Sciatic nerve (tissue), 2 donors: ENCODE measurements at regions not wholly inside any gene's neighbourhood (a gene's known extent, or its start where the extent isn't known, plus 50 kb on each side); places are given as distances from the start of the nearest gene placed in this dataset.
"Not testable (repeated sequence)": the region's sequence is repeated elsewhere in the genome, so short reads cannot be mapped to it uniquely, and the experiment has no call there.

ENCODE experiments used
- ATAC-seq: fragments of 200-7000 bp; cut with Tn5 transposase; one replicate; pipeline ENCODE4 v1.9.1; 2020; ENCODE audit warnings: mild to moderate bottlenecking, moderate library complexity
- DNase-seq: peaks from one replicate; pipeline ENCODE4 v3.0.0-alpha.2; 2020; ENCODE audit warnings: low spot score
- intact Hi-C: fragments of 100-400 bp; cut with DNase I; formaldehyde crosslinking; loops from one replicate; pipeline ENCODE4 v1.14.2; 2022
- donor health status: DM: no; HTN: no; CAD: no.
- donor health status: DM: no; HTN: no; CAD: no.

GRCh38 chr21:14321042-14321441, 61.9 kb downstream of the HSPA13 start:
- DNase-seq = no peak
- no peak for ATAC-seq
- intact Hi-C loops = no loop called here

DNA sequence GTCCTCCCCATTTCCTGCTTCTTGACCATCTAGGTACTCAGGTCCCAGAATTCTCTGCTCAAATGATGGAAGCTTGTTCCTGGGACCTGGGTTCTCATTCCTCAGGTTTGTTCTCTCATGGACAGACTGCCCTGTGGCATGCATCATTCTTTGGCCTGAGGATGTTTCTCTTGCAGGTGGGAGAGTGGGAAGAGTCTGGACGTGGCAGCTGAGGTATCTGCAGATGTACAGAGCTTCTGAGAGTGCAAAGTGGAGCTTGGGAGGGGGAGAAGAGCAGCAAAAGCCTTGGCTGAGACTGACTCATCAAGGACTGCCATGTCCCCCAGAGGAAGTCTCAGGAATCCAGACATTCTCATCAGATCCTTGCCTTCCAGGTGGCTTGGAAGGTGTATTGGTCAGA, 63.1 kb downstream of the HSPA13 start:
- DNase-seq (no peak), ATAC-seq (no peak)
- intact Hi-C loops = no loop called here

DNA sequence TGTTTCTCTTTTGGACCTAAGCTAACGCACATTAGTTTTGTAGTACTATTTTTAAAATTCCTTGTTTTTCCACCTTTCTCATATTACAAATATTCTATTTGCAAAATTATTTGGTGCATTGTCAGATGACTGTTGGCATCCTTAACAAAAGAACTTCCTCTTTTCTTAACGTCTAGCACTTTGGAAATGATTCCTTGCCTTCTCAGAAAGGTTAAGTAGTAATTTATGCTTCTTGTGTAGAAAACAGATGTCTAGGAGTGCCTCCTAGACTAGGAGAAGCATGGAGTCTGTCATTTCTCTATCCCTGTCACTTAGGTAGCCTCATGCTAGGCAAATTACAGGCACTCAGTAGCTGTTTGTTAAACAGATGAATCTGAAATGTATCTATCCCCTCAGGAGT, 64.4 kb downstream of the HSPA13 start:
- ATAC-seq (no peak), DNase-seq (no peak)
- intact Hi-C loops = no loop called here

- intact Hi-C loops = no loop called here
- ATAC-seq = no peak
- no peak for DNase-seq
Measured at GRCh38 chr21:14317507-14317906, 65.4 kb downstream of the HSPA13 start.

- no peak for DNase-seq
- ATAC-seq = no peak
- intact Hi-C loops = no loop called here
Measured at GRCh38 chr21:14313300-14313699, 69.6 kb downstream of the HSPA13 start.

DNA sequence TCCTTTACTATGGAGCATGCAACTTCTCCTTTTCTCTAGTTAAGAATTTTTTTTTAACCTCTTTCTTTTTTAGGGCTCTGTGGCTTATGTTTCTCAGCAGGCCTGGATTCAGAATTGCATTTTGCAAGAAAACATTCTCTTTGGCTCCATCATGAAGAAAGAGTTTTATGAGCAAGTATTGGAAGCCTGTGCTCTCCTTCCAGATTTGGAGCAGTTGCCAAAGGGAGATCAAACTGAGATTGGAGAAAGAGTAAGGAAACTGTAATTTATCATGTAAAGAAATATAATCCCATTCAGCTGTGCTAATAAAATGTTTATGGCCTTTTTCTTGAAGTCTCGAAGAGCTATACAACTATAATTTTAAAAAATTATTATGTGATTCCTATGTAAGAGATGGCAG, 70.1 kb downstream of the HSPA13 start:
- DNase-seq (no peak), ATAC-seq (no peak)
- intact Hi-C loops = no loop called here

DNA sequence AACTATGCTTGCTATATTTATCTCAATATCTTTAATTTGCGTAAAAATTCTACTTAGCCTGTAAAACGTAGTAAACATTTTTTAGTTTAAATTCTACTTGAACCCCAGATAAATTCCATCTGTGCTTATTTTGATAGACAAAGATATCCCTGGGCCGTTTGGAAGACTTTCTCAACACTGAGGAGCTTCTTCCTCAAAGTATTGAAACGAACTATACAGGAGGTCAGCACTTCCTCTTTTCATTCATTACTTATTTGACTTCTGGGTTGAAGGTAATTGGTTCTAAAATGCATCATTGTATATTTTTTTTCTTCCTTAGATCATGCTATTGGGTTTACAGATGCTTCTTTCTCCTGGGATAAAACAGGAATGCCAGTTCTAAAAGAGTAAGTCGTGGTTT, 74.7 kb downstream of the HSPA13 start:
- ATAC-seq = no peak
- intact Hi-C loops = no loop called here
- DNase-seq = no peak

- intact Hi-C loops = no loop called here
- no peak for DNase-seq
- no peak for ATAC-seq
Measured at GRCh38 chr21:14306126-14306907, 76.6 kb downstream of the HSPA13 start.

GRCh38 chr21:14303731-14304488, 79.0 kb downstream of the HSPA13 start:
- intact Hi-C loops = no loop called here
- ATAC-seq (no peak), DNase-seq (no peak)

DNA sequence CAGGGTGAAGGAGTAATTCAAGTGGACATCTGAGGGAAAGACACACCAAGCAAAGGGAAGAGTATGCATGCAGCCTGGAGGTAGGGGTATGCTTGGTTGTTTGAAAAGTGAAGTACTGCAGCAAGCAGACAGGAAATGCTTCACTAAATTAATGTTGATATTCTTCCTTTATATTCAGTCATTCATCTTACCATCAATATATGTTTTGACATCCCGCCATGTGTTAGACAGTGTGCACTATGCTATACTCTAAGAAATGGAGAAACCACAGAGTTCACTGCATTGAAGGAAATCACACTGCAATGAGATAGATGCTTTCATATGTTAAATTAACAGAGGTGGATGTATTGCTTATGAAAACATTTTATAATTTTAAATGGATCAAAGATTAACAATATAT, 82.9 kb downstream of the HSPA13 start:
- DNase-seq = no peak
- intact Hi-C loops = no loop called here
- no peak for ATAC-seq

- no peak for ATAC-seq
- intact Hi-C loops = no loop called here
- no peak for DNase-seq
Measured at GRCh38 chr21:14290576-14290975, 74.6 kb downstream of the RBM11 start.

GRCh38 chr21:14288922-14289321, 73.0 kb downstream of the RBM11 start:
- intact Hi-C loops = no loop called here
- ATAC-seq = no peak
- DNase-seq = no peak

DNA sequence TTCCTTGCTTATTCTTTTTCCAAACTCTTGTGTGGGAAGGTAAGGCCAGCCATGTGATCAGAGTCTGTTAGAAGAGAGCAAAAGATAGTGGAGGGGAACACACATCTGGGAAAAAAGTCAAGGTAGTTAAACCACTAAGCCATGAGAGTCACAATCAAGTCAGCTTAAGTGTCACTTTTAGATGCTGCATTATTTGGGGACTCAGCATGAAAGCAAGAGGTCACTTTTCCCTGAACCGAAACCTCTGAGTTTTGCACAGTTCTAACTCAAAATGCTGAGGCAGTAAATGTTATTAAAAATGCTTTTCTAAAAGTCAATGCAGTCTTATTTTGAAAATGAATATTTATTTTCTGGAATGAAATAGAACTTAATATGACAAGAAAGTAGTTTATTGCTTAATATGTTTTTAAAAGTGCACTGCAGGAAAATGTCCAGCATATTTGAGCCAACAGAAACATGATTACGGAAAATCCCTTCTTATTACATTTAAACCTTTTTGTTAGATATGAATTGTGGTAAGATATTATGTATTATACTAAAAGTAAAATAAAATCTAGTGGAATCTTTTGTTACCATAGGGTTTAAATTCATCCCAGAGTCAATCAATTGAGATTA, 69.3 kb downstream of the RBM11 start:
- ATAC-seq (peak; percentile 68), DNase-seq (no peak)
- intact Hi-C loops = no loop called here

DNA sequence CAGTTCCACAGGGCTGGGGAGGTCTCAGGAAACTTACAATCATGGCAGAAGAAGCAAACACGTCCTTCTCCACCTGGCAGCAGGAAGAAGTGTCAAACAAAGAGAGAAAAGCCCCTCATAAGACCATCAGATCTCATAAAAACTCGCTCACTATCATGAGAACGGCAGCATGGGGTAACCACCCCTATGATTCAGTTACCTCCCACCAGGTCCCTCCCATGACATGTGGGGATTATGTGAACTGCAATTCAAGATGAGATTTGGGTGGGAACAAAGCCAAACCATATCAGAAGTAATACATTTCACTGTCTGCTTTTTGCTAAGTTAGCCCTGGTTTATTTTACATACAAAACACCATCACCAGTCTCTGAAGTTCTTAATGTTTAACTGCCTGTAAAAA, 68.5 kb downstream of the RBM11 start:
- ATAC-seq (no peak), DNase-seq (no peak)
- intact Hi-C loops = no loop called here

DNA sequence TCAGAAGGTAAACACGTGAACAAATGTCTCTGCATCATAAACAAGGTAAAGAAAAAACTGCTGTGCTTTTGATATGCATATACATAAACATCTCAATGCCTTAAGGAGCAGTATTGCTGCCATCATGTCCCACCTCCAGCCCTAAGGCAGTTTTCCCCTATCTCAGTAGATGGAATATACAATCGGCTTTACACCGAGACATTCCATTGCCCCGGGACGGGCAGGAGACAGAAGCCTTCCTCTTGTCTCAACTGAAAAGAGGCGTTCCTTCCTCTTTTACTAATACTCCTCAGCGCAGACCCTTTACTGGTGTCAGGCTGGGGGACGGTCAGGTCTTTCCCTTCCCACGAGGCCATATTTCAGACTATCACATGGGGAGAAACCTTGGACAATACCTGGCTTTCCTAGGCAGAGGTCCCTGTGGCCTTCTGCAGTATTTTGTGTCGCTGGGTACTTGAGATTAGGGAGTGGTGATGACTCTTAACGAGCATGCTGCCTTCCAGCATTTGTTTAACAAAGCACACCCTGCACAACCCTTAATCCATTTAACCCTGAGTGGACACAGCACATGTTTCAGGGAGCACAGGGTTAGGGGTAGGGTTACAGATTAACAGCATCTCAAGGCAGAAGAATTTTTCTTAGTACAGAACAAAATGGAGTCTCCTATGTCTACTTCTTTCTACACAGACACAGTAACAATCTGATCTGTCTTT, 65.4 kb downstream of the RBM11 start:
- DNase-seq, intact Hi-C loops, ATAC-seq: not testable (repeated sequence)
